ENCODE measurements at regions not wholly inside any gene's neighbourhood (a gene's known extent, or its start where the extent isn't known, plus 50 kb on each side); places are given as distances from the start of the nearest gene placed in this dataset.
"Not testable (repeated sequence)": the region's sequence is repeated elsewhere in the genome, so short reads cannot be mapped to it uniquely, and the experiment has no call there.

GRCh38 chr4:111045992-111046391 lies 423.1 kb upstream of the PITX2 start:
- no peak for DNase-seq

GRCh38 chr4:111046811-111047210 lies 423.9 kb upstream of the PITX2 start:
- DNase-seq, result no peak

GRCh38 chr4:111048316-111048715 lies 425.4 kb upstream of the PITX2 start:
- no peak for DNase-seq

- no peak for DNase-seq
These were observed 441.6 kb upstream of the PITX2 start for GRCh38 chr4:111064342-111064993.

GRCh38 chr4:111066001-111066400 lies 443.1 kb upstream of the PITX2 start:
- no peak for DNase-seq

- no peak for DNase-seq
These were observed 443.6 kb upstream of the PITX2 start for GRCh38 chr4:111066447-111066846.

- no peak for DNase-seq
These were observed 444.0 kb upstream of the PITX2 start for GRCh38 chr4:111066887-111067286.

- DNase-seq, result no peak
These were observed 446.0 kb upstream of the PITX2 start for GRCh38 chr4:111068883-111069282.

GRCh38 chr4:111070390-111070789 lies 447.5 kb upstream of the PITX2 start:
- no peak for DNase-seq

GRCh38 chr4:111074523-111075114 lies 451.7 kb upstream of the PITX2 start:
- no peak for DNase-seq

GRCh38 chr4:111076299-111076698 lies 453.4 kb upstream of the PITX2 start:
- not testable (repeated sequence) for DNase-seq

GRCh38 chr4:111108153-111108552 lies 485.3 kb upstream of the PITX2 start:
- no peak for DNase-seq

- no peak for DNase-seq
These were observed 490.7 kb upstream of the PITX2 start for GRCh38 chr4:111113591-111113990.

GRCh38 chr4:111115881-111116280 lies 493.0 kb upstream of the PITX2 start:
- no peak for DNase-seq

- no peak for DNase-seq
These were observed 497.3 kb upstream of the PITX2 start for GRCh38 chr4:111120191-111120590.

GRCh38 chr4:111126340-111126739 lies 503.5 kb upstream of the PITX2 start:
- no peak for DNase-seq

GRCh38 chr4:111127841-111128240 lies 505.0 kb upstream of the PITX2 start:
- no peak for DNase-seq

- no peak for DNase-seq
These were observed 505.4 kb upstream of the PITX2 start for GRCh38 chr4:111128327-111128726.

GRCh38 chr4:111136438-111136837 lies 513.6 kb upstream of the PITX2 start:
- DNase-seq, result peak in 1 of 3 experiments; percentile 38

GRCh38 chr4:111136967-111137366 lies 514.1 kb upstream of the PITX2 start:
- no peak for DNase-seq

- no peak for DNase-seq
These were observed 520.6 kb upstream of the PITX2 start for GRCh38 chr4:111143510-111143909.

GRCh38 chr4:111154934-111155333 lies 532.1 kb upstream of the PITX2 start:
- no peak for DNase-seq

GRCh38 chr4:111164556-111164955 lies 541.7 kb upstream of the PITX2 start:
- not testable (repeated sequence) for DNase-seq

GRCh38 chr4:111174331-111174730 lies 551.5 kb upstream of the PITX2 start:
- no peak for DNase-seq

- DNase-seq, result no peak
These were observed 555.4 kb upstream of the PITX2 start for GRCh38 chr4:111178231-111178630.

Measured in NCI-H1417 (cell line).